Tibial artery (tissue), 4 donors: ENCODE measurements at regions not wholly inside any gene's neighbourhood (a gene's known extent, or its start where the extent isn't known, plus 50 kb on each side); places are given as distances from the start of the nearest gene placed in this dataset.

Experiments
- DNase-seq, 2 donors: peaks; one replicate each; pipeline ENCODE4 v3.0.0-alpha.2; 2019
- H3K27ac ChIP-seq, 2 donors: fragments of 200-600 bp; sonication (generic) in 1 of 2; 1 replicate in 1 of 2; 2 replicates in 1 of 2; pipeline ENCODE4 v1.5.1; 2018 to 2019; ENCODE audit warnings: mild to moderate bottlenecking in 1 of 2
- H3K27me3 ChIP-seq, 2 donors: fragments of 200-600 bp; sonication (generic) in 1 of 2; one replicate each; pipeline versions ENCODE4 v1.5.1 to v1.6.0; 2016 to 2019
- H3K36me3 ChIP-seq, 3 donors: fragments of 200-600 bp; sonication (generic) in 2 of 3; one replicate each; pipeline ENCODE4 v1.5.1; 2016 to 2019; ENCODE audit warnings: mild to moderate bottlenecking in 2 of 3
- H3K4me1 ChIP-seq, 4 donors: fragments of 200-600 bp; sonication (generic) in 2 of 4; 1 replicate in 3 of 4; 2 replicates in 1 of 4; pipeline ENCODE4 v1.5.1; 2016 to 2019
- H3K4me3 ChIP-seq, 2 donors: fragments of 200-600 bp; sonication (generic) in 1 of 2; 1 replicate in 1 of 2; 2 replicates in 1 of 2; pipeline ENCODE4 v1.5.1; 2018 to 2019; ENCODE audit warnings: mild to moderate bottlenecking in 2 of 2
- H3K9me3 ChIP-seq, 3 donors: fragments of 200-600 bp; sonication (generic) in 1 of 3; one replicate each; pipeline ENCODE4 v1.5.1; 2016 to 2019
- CTCF ChIP-seq, 2 experiments: fragments of 200-600 bp in 1 of 2; fragments of 450-650 bp in 1 of 2; IDR thresholded peaks; one replicate each; pipeline ENCODE4 v1.5.1; 2017 to 2019; ENCODE audit warnings: antibody characterized with exemption in 2 of 2, mild to moderate bottlenecking in 1 of 2, moderate library complexity in 1 of 2
- intact Hi-C: fragments of 100-400 bp; cut with DNase I; formaldehyde crosslinking; loops from one replicate; pipeline ENCODE4 v1.15.0; 2023; ENCODE audit warnings: low total_unique reads

GRCh38 chr6:140433072-140433471 lies 1058.6 kb upstream of the CITED2 start:
- H3K27me3 ChIP-seq: no peaks in the 10 kb centered on the region
- intact Hi-C loops: no loop called here
- H3K27ac ChIP-seq: no peak overlapping the region
- no peak for DNase-seq
- no peaks in the 10 kb centered on the region for H3K9me3 ChIP-seq
- TF ChIP-seq CTCF (IDR thresholded peaks at IDR 0.05): no peak
- H3K4me1 ChIP-seq: peaks cover 0 to 12% (median 0%) of the 10 kb centered on the region in 4 donors
- no peaks in the 10 kb centered on the region for H3K36me3 ChIP-seq
- no peak overlapping the region for H3K4me3 ChIP-seq

- no peaks in the 10 kb centered on the region for H3K4me1 ChIP-seq
- H3K36me3 ChIP-seq: no peaks in the 10 kb centered on the region
- no peaks in the 10 kb centered on the region for H3K27me3 ChIP-seq
- H3K4me3 ChIP-seq: no peak overlapping the region
- no peaks in the 10 kb centered on the region for H3K9me3 ChIP-seq
- TF ChIP-seq CTCF (IDR thresholded peaks at IDR 0.05): no peak
- no peak for DNase-seq
- intact Hi-C loops: no loop called here
- H3K27ac ChIP-seq: no peak overlapping the region
These were observed 1053.4 kb upstream of the CITED2 start for GRCh38 chr6:140427842-140428241.

- no peak for TF ChIP-seq CTCF (IDR thresholded peaks at IDR 0.05)
- intact Hi-C loops: no loop called here
- H3K36me3 ChIP-seq: no peaks in the 10 kb centered on the region
- peaks cover 0 to 10% (median 3%) of the 10 kb centered on the region in 3 donors for H3K9me3 ChIP-seq
- no peaks in the 10 kb centered on the region for H3K4me1 ChIP-seq
- H3K4me3 ChIP-seq: no peak overlapping the region
- no peaks in the 10 kb centered on the region for H3K27me3 ChIP-seq
- DNase-seq: no peak
- H3K27ac ChIP-seq: no peak overlapping the region
These were observed 1040.6 kb upstream of the CITED2 start for GRCh38 chr6:140414966-140415620.

- Histone ChIP-seq H3K9me3 (peaks cover 0 to 15% (median 0%) of the 10 kb centered on the region in 3 donors), H3K27ac (no peak overlapping the region), H3K4me1 (peaks cover 0 to 10% (median 0%) of the 10 kb centered on the region in 4 donors), H3K27me3 (no peaks in the 10 kb centered on the region), H3K4me3 (no peak overlapping the region), H3K36me3 (no peaks in the 10 kb centered on the region)
- no peak for DNase-seq
- intact Hi-C loops: no loop called here
- TF ChIP-seq CTCF (IDR thresholded peaks at IDR 0.05): no peak
These were observed 1028.6 kb upstream of the CITED2 start for GRCh38 chr6:140403020-140403419.

GRCh38 chr6:140401761-140402160 lies 1027.3 kb upstream of the CITED2 start:
- Histone ChIP-seq H3K4me3 (no peak overlapping the region), H3K4me1 (peaks cover 0 to 11% (median 0%) of the 10 kb centered on the region in 4 donors), H3K9me3 (peaks cover 0 to 14% (median 0%) of the 10 kb centered on the region in 3 donors), H3K27me3 (no peaks in the 10 kb centered on the region), H3K27ac (no peak overlapping the region), H3K36me3 (no peaks in the 10 kb centered on the region)
- no peak for DNase-seq
- intact Hi-C loops: no loop called here
- TF ChIP-seq CTCF (IDR thresholded peaks at IDR 0.05): no peak
